Keratinocyte (primary cell): ENCODE measurements at regions not wholly inside any gene's neighbourhood (a gene's known extent, or its start where the extent isn't known, plus 50 kb on each side); places are given as distances from the start of the nearest gene placed in this dataset.

Experiments used
- DNase-seq: peaks from one replicate; pipeline ENCODE4 v3.0.0-alpha.2; 2011; ENCODE audit warnings: low read depth, missing footprints, low spot score
- FAIRE-seq: peaks from 2 replicates; lab custom pipeline; 2011; peaks lifted over from hg19 to GRCh38; lab: Jason Lieb, UNC
- H2AFZ ChIP-seq: 2 replicates; pipeline ENCODE4 v1.6.0; 2012; ENCODE audit warnings: low read length, control low read depth, inconsistent platforms; ENCODE audit not compliant: control insufficient read depth
- H3K27ac ChIP-seq: 2 replicates; pipeline ENCODE4 v1.5.1; 2011; ENCODE audit warnings: low read length; ENCODE audit not compliant: control insufficient read depth, insufficient read depth
- H3K27me3 ChIP-seq: 3 replicates; pipeline ENCODE4 v1.6.0; 2011; ENCODE audit warnings: low read length; ENCODE audit not compliant: control insufficient read depth, insufficient read depth; ENCODE audit errors: extremely low read depth
- H3K36me3 ChIP-seq, 2 experiments: 2 replicates in 1 of 2; 3 replicates in 1 of 2; pipeline ENCODE4 v1.5.1; 2011; ENCODE audit warnings: low read length in 2 of 2, mild to moderate bottlenecking in 1 of 2; ENCODE audit not compliant: control insufficient read depth in 2 of 2, insufficient read depth in 2 of 2; ENCODE audit errors: extremely low read depth in 1 of 2
- H3K4me1 ChIP-seq: 3 replicates; pipeline ENCODE4 v1.5.1; 2011; ENCODE audit warnings: low read length; ENCODE audit not compliant: control insufficient read depth, insufficient read depth; ENCODE audit errors: extremely low read depth
- H3K4me2 ChIP-seq: 3 replicates; pipeline ENCODE4 v1.6.0; 2011; ENCODE audit warnings: low read depth, low read length; ENCODE audit not compliant: control insufficient read depth, insufficient read depth; ENCODE audit errors: extremely low read depth
- H3K4me3 ChIP-seq, 3 experiments: fragments of 200-600 bp in 1 of 3; sonication (generic) in 1 of 3; 2 replicates in 2 of 3; 3 replicates in 1 of 3; pipeline ENCODE4 v1.5.1; 2011 to 2016; ENCODE audit warnings: low read length in 3 of 3, mild to moderate bottlenecking in 3 of 3, control low read depth in 2 of 3, inconsistent platforms in 1 of 3, low read depth in 1 of 3, mixed read lengths in 1 of 3, mixed run types in 1 of 3, moderate library complexity in 1 of 3; ENCODE audit not compliant: control insufficient read depth in 2 of 3, insufficient read depth in 2 of 3; ENCODE audit errors: extremely low read depth in 1 of 3
- H3K79me2 ChIP-seq: 2 replicates; pipeline ENCODE4 v1.6.0; 2012; ENCODE audit warnings: low read length; ENCODE audit not compliant: control insufficient read depth, insufficient read depth
- H3K9ac ChIP-seq: 3 replicates; pipeline ENCODE4 v1.6.0; 2011; ENCODE audit warnings: low read length; ENCODE audit not compliant: control insufficient read depth, insufficient read depth; ENCODE audit errors: extremely low read depth
- H3K9me1 ChIP-seq: 3 replicates; pipeline ENCODE4 v1.6.0; 2011; ENCODE audit warnings: low read length; ENCODE audit not compliant: control insufficient read depth, insufficient read depth; ENCODE audit errors: extremely low read depth
- H3K9me3 ChIP-seq: 2 replicates; pipeline ENCODE4 v1.5.1; 2012; ENCODE audit warnings: low read depth, low read length; ENCODE audit not compliant: control insufficient read depth
- H4K20me1 ChIP-seq: 3 replicates; pipeline ENCODE4 v1.6.0; 2011; ENCODE audit warnings: low read length; ENCODE audit not compliant: control insufficient read depth, insufficient read depth; ENCODE audit errors: extremely low read depth
- CTCF ChIP-seq, 3 experiments: IDR thresholded peaks in 1 of 3; conservative IDR thresholded peaks in 1 of 3; optimal IDR thresholded peaks in 1 of 3; 2 replicates in 2 of 3; 3 replicates in 1 of 3; pipeline versions ENCODE3 to v1.5.1; 2011; ENCODE audit warnings: low read length in 3 of 3, mild to moderate bottlenecking in 3 of 3, moderate library complexity in 2 of 3, control low read depth in 1 of 3, inconsistent platforms in 1 of 3; ENCODE audit not compliant: insufficient read depth in 2 of 3; ENCODE audit errors: extremely low read depth in 1 of 3
- EZH2 ChIP-seq: IDR thresholded peaks from one replicate; pipeline ENCODE4 v1.6.1; 2012; ENCODE audit warnings: inconsistent platforms, mild to moderate bottlenecking, low read length, moderate library complexity
- dilution Hi-C: fragments of 300-500 bp; cut with MboI; formaldehyde crosslinking; loops from one replicate; pipeline ENCODE4 v1.7.0; 2020; ENCODE audit warnings: low sequenced_read_pairs; ENCODE audit not compliant: extremely low pct_ligation_motif_present

DNA sequence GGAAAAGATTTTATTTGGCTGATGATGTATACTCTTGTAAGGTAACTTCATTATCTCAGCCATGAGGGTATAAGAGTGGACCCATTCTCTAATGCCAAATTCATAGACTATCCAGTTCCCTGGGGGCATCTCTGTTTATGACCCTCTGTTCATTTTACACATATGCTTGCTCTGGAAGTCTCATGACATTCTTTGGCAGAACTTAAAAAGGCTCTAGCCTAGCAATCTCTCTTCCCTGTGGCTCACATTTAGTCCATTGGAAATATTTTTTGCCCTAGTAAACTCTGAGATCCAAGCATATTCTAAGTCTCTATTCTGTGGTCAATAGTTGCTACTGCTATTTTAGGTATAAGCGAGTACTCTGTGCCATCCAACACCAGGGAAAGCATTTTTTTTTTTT, 1201.8 kb upstream of the ZEB2 start:
- Histone ChIP-seq H3K79me2 (no peaks in the 10 kb centered on the region), H3K9ac (no peak overlapping the region), H3K27me3 (no peaks in the 10 kb centered on the region), H3K4me2 (no peak overlapping the region), H3K36me3 (no peaks in the 10 kb centered on the region), H3K9me1 (no peaks in the 10 kb centered on the region), H3K9me3 (no peaks in the 10 kb centered on the region), H2AFZ (no peak overlapping the region), H4K20me1 (no peaks in the 10 kb centered on the region), H3K4me1 (no peaks in the 10 kb centered on the region), H3K4me3 (no peak overlapping the region), H3K27ac (no peak overlapping the region)
- TF ChIP-seq EZH2 (no peak), CTCF (optimal IDR thresholded peaks at IDR 0.05 in 1 of 3, IDR thresholded peaks at IDR 0.05 in 1 of 3, conservative IDR thresholded peaks at IDR 0.05 in 1 of 3; ENCODE audit: extremely low read depth in 1 of 3, insufficient read depth in 2 of 3, low read length in 3 of 3) (no peak)
- DNase-seq = no peak
- dilution Hi-C loops = no loop called here
- FAIRE-seq = no peak

DNA sequence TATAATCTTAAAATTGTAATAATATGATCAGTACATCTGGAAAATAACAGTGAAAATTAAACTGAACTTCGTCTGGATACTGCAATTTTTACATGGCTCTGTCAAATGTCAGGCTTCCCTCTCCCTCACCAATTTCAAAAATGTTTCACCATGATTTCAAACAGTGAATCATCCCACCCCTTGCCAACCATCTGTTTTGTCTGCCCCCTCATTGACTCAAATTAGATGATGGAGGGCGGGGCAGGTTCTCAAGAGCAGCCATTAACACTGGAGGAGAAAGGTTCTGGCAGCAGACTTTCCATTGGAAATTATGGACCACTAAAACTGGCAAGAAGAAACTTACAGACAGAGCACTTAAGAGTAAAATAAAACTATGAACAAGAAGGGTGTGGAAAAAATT, 1195.7 kb upstream of the ZEB2 start:
- H3K4me1 ChIP-seq = no peaks in the 10 kb centered on the region
- H3K27ac ChIP-seq = no peak overlapping the region
- H3K79me2 ChIP-seq = no peaks in the 10 kb centered on the region
- H3K36me3 ChIP-seq = no peaks in the 10 kb centered on the region
- dilution Hi-C loops = no loop called here
- H3K27me3 ChIP-seq = no peaks in the 10 kb centered on the region
- DNase-seq (no peak), FAIRE-seq (no peak)
- no peaks in the 10 kb centered on the region for H3K9me3 ChIP-seq
- TF ChIP-seq CTCF (optimal IDR thresholded peaks at IDR 0.05 in 1 of 3, IDR thresholded peaks at IDR 0.05 in 1 of 3, conservative IDR thresholded peaks at IDR 0.05 in 1 of 3; ENCODE audit: extremely low read depth in 1 of 3, insufficient read depth in 2 of 3, low read length in 3 of 3) (no peak), EZH2 (no peak)
- H3K9me1 ChIP-seq = no peaks in the 10 kb centered on the region
- no peak overlapping the region for H3K4me2 ChIP-seq
- no peak overlapping the region for H2AFZ ChIP-seq
- no peak overlapping the region for H3K4me3 ChIP-seq
- H4K20me1 ChIP-seq = no peaks in the 10 kb centered on the region
- H3K9ac ChIP-seq = no peak overlapping the region
